ENCODE measurements at regions not wholly inside any gene's neighbourhood (a gene's known extent, or its start where the extent isn't known, plus 50 kb on each side); places are given as distances from the start of the nearest gene placed in this dataset.

DNA sequence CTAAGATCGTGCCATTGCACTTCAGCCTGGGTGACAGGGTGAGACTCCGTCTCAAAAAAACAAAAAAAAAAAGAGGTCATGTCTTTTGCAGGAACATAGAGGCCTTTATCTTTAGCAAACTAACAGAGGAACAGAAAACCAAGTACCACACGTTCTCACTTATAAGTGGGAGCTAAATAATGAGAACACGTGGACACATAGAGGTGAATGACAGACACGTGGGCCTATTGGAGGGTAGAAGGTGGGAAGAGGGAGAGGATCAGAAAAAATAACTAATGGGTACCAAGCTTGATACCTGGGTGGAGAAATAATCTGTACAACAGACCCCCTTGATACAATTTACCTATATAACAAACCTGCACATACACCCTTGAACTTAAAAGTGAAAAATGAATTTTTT, 401.4 kb upstream of the NAALADL2 start:
- intact Hi-C loops (cut with DNase I), result no loop called here
- Histone ChIP-seq H3K9ac (ENCODE audit: low read depth in 2 of 2, low read length in 2 of 2) (no peak overlapping the region), H3K9me3 (no peaks in the 10 kb centered on the region), H3K27me3 (no peaks in the 10 kb centered on the region), H3K4me1 (no peaks in the 10 kb centered on the region), H3K4me3 (no peak overlapping the region), H3K27ac (no peak overlapping the region), H3K36me3 (no peaks in the 10 kb centered on the region)
- DNase-seq, result no peak
- TF ChIP-seq, protein P1, sequence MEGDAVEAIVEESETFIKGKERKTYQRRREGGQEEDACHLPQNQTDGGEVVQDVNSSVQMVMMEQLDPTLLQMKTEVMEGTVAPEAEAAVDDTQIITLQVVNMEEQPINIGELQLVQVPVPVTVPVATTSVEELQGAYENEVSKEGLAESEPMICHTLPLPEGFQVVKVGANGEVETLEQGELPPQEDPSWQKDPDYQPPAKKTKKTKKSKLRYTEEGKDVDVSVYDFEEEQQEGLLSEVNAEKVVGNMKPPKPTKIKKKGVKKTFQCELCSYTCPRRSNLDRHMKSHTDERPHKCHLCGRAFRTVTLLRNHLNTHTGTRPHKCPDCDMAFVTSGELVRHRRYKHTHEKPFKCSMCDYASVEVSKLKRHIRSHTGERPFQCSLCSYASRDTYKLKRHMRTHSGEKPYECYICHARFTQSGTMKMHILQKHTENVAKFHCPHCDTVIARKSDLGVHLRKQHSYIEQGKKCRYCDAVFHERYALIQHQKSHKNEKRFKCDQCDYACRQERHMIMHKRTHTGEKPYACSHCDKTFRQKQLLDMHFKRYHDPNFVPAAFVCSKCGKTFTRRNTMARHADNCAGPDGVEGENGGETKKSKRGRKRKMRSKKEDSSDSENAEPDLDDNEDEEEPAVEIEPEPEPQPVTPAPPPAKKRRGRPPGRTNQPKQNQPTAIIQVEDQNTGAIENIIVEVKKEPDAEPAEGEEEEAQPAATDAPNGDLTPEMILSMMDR (IDR thresholded peaks at IDR 0.05), result no peak

DNA sequence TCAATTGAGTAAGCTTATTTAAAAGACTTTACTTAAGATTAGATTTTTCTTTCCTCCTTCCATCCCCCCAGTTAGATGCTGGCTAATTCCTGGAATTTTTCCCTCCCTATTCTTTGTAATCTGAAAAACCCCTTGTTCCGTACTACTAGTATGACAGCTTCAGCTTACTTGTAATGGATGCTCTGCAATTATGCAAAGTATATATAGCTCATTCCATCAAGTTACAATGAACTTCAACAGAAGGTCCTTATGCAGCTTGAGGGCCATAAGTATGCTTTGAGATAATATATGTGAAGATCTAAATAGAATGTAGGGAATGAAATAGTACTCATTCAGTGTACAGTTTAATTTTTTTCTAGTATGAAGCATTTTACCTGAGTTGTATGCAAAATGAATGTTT, 398.3 kb upstream of the NAALADL2 start:
- TF ChIP-seq, protein P1 (IDR thresholded peaks at IDR 0.05), result no peak
- H3K9ac ChIP-seq (ENCODE audit: low read depth in 2 of 2, low read length in 2 of 2), result no peak overlapping the region
- intact Hi-C loops (cut with DNase I), result no loop called here
- no peak for DNase-seq
- no peaks in the 10 kb centered on the region for H3K9me3 ChIP-seq
- no peaks in the 10 kb centered on the region for H3K4me1 ChIP-seq
- H3K27me3 ChIP-seq, result no peaks in the 10 kb centered on the region
- no peaks in the 10 kb centered on the region for H3K36me3 ChIP-seq
- no peak overlapping the region for H3K4me3 ChIP-seq
- H3K27ac ChIP-seq, result no peak overlapping the region

DNA sequence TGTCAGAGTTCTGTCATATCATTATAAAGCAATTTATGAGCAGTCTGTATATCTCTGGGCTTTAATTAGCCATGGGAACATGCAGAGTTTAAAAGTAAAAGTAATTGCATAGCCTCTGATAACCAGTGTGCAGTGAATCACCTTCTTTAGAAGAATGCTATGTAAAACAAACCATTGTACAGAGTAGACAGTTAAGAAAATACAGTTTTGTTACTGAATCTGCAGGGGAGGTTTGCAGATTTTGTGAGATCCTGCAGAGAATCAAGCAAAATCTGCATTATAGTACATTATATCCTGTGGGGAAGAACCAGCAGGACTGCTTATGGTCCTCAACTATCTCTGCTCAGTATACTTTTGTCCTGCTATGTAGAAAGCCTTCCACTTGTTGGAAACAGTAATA, 396.2 kb upstream of the NAALADL2 start:
- intact Hi-C loops (cut with DNase I), result no loop called here
- TF ChIP-seq, protein P1 (IDR thresholded peaks at IDR 0.05), result no peak
- Histone ChIP-seq H3K4me1 (no peaks in the 10 kb centered on the region), H3K27me3 (no peaks in the 10 kb centered on the region), H3K9ac (ENCODE audit: low read depth in 2 of 2, low read length in 2 of 2) (no peak overlapping the region), H3K36me3 (no peaks in the 10 kb centered on the region), H3K9me3 (no peaks in the 10 kb centered on the region), H3K27ac (no peak overlapping the region), H3K4me3 (no peak overlapping the region)
- DNase-seq, result no peak

DNA sequence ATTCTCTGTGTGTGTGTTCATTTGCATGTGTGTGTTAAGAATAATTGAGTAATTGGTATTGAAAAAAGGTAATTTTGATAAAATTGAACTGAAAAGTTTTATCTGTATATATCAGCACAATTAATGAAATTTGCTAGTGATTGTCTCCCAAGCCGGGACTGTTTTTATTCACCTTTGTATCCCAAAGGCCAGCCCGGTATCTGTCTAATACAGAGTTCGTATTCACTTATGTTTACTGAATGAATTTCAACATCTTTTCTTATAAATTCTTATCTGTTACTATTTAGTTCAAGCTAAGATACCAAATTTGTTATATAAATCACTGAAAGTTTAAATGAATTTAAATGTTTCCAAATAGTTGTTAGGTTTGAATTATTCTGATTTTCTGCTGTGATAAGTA, 394.0 kb upstream of the NAALADL2 start:
- Histone ChIP-seq H3K27ac (no peak overlapping the region), H3K36me3 (no peaks in the 10 kb centered on the region), H3K9me3 (no peaks in the 10 kb centered on the region), H3K4me3 (no peak overlapping the region), H3K9ac (ENCODE audit: low read depth in 2 of 2, low read length in 2 of 2) (no peak overlapping the region), H3K27me3 (no peaks in the 10 kb centered on the region), H3K4me1 (no peaks in the 10 kb centered on the region)
- no peak for DNase-seq
- TF ChIP-seq, protein P1 (IDR thresholded peaks at IDR 0.05), result no peak
- intact Hi-C loops (cut with DNase I), result no loop called here

DNA sequence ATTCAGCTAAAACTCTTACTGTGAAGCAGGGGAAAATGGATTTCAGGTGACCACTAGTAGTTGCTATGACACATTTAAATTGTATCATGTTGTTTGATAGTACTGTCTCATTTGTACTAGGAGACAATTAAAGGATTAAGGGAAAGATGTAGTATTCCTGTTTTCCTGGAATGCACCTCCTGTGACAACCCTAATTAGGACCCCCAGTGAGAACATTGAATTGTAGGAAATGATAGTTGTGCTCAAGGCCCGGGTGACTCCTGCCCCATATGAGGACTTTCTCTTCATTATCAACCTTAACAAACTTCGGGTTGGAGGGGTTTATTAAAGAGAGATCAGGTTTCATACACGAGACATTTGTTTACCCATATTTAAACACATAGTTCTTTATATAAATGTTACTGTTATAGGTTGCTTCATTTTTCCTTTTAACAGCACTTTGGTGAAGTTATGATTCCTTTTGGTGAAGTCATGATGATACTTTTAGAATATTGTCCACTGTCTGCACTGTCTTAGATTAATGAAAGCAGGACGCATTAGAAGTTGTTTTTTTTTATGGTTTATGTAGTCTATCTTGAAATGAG, 392.6 kb upstream of the NAALADL2 start:
- no peak overlapping the region for H3K27ac ChIP-seq
- DNase-seq, result no peak
- H3K9ac ChIP-seq (ENCODE audit: low read depth in 2 of 2, low read length in 2 of 2), result no peak overlapping the region
- no peaks in the 10 kb centered on the region for H3K4me1 ChIP-seq
- no peaks in the 10 kb centered on the region for H3K27me3 ChIP-seq
- H3K36me3 ChIP-seq, result no peaks in the 10 kb centered on the region
- intact Hi-C loops (cut with DNase I), result no loop called here
- H3K9me3 ChIP-seq, result no peaks in the 10 kb centered on the region
- no peak overlapping the region for H3K4me3 ChIP-seq
- TF ChIP-seq, protein P1 (IDR thresholded peaks at IDR 0.05), result no peak
